ENCODE measurements at regions not wholly inside any gene's neighbourhood (a gene's known extent, or its start where the extent isn't known, plus 50 kb on each side); places are given as distances from the start of the nearest gene placed in this dataset.

GRCh38 chr21:15274701-15275485 lies 210.1 kb upstream of the NRIP1 start:
- no peak for DNase-seq (ENCODE audit: low spot score in 2 of 2)
- Histone ChIP-seq H3K36me3 (no peaks in the 10 kb centered on the region), H3K9me3 (no peaks in the 10 kb centered on the region), H3K27ac (no peak overlapping the region), H3K27me3 (no peaks in the 10 kb centered on the region), H3K4me3 (no peak overlapping the region), H3K4me1 (no peaks in the 10 kb centered on the region)
- TF ChIP-seq POLR2A (IDR thresholded peaks at IDR 0.05) (no peak), POLR2AphosphoS5 (IDR thresholded peaks at IDR 0.05) (no peak)
- TF ChIP-seq, protein P1, sequence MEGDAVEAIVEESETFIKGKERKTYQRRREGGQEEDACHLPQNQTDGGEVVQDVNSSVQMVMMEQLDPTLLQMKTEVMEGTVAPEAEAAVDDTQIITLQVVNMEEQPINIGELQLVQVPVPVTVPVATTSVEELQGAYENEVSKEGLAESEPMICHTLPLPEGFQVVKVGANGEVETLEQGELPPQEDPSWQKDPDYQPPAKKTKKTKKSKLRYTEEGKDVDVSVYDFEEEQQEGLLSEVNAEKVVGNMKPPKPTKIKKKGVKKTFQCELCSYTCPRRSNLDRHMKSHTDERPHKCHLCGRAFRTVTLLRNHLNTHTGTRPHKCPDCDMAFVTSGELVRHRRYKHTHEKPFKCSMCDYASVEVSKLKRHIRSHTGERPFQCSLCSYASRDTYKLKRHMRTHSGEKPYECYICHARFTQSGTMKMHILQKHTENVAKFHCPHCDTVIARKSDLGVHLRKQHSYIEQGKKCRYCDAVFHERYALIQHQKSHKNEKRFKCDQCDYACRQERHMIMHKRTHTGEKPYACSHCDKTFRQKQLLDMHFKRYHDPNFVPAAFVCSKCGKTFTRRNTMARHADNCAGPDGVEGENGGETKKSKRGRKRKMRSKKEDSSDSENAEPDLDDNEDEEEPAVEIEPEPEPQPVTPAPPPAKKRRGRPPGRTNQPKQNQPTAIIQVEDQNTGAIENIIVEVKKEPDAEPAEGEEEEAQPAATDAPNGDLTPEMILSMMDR (IDR thresholded peaks at IDR 0.05), result no peak
- intact Hi-C loops (cut with DNase I; ENCODE audit: low total_unique reads), result no loop called here

- Histone ChIP-seq H3K27me3 (no peaks in the 10 kb centered on the region), H3K9me3 (peaks cover 0 to under 1% of the 10 kb centered on the region in 2 donors), H3K27ac (no peak overlapping the region), H3K36me3 (no peaks in the 10 kb centered on the region), H3K4me1 (no peaks in the 10 kb centered on the region), H3K4me3 (no peak overlapping the region)
- intact Hi-C loops (cut with DNase I; ENCODE audit: low total_unique reads), result no loop called here
- DNase-seq (ENCODE audit: low spot score in 2 of 2), result no peak
- TF ChIP-seq, protein P1 (IDR thresholded peaks at IDR 0.05), result no peak
- TF ChIP-seq POLR2AphosphoS5 (IDR thresholded peaks at IDR 0.05), result no peak
- TF ChIP-seq POLR2A (IDR thresholded peaks at IDR 0.05), result no peak
These were observed 210.9 kb upstream of the NRIP1 start for GRCh38 chr21:15275615-15276235.

DNA sequence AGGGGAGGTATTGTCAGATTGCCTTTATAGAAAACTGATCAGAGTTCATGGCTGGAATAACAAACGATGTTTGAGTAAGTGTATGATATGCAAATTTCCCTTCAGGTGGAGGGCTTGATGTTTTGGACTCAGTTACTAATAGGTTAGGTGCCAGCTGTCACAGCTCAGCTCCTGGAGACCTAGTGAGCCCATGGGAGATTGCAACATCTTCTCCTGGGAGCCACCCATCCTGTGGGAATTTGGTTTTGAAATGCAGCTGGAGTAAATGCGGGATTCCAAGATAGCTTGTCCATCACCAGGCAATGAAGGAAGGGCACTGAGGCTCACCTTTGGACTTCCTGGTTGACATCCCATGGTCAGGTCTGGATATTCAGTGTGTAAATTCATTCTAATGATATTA lies 211.4 kb upstream of the NRIP1 start:
- H3K27me3 ChIP-seq, result no peaks in the 10 kb centered on the region
- peaks cover 0 to 5% of the 10 kb centered on the region in 2 donors for H3K9me3 ChIP-seq
- H3K4me3 ChIP-seq, result no peak overlapping the region
- DNase-seq (ENCODE audit: low spot score in 2 of 2), result no peak
- intact Hi-C loops (cut with DNase I; ENCODE audit: low total_unique reads), result no loop called here
- H3K27ac ChIP-seq, result no peak overlapping the region
- no peaks in the 10 kb centered on the region for H3K4me1 ChIP-seq
- no peak for TF ChIP-seq POLR2AphosphoS5 (IDR thresholded peaks at IDR 0.05)
- TF ChIP-seq, protein P1 (IDR thresholded peaks at IDR 0.05), result no peak
- TF ChIP-seq POLR2A (IDR thresholded peaks at IDR 0.05), result no peak
- no peaks in the 10 kb centered on the region for H3K36me3 ChIP-seq

GRCh38 chr21:15277466-15277865 lies 212.7 kb upstream of the NRIP1 start:
- intact Hi-C loops (cut with DNase I; ENCODE audit: low total_unique reads), result no loop called here
- Histone ChIP-seq H3K27ac (no peak overlapping the region), H3K36me3 (no peaks in the 10 kb centered on the region), H3K4me3 (no peak overlapping the region), H3K4me1 (no peaks in the 10 kb centered on the region), H3K27me3 (no peaks in the 10 kb centered on the region), H3K9me3 (peaks cover 0 to 11% of the 10 kb centered on the region in 2 donors)
- TF ChIP-seq POLR2A (IDR thresholded peaks at IDR 0.05) (no peak), POLR2AphosphoS5 (IDR thresholded peaks at IDR 0.05) (no peak)
- TF ChIP-seq, protein P1 (IDR thresholded peaks at IDR 0.05), result no peak
- no peak for DNase-seq (ENCODE audit: low spot score in 2 of 2)

DNA sequence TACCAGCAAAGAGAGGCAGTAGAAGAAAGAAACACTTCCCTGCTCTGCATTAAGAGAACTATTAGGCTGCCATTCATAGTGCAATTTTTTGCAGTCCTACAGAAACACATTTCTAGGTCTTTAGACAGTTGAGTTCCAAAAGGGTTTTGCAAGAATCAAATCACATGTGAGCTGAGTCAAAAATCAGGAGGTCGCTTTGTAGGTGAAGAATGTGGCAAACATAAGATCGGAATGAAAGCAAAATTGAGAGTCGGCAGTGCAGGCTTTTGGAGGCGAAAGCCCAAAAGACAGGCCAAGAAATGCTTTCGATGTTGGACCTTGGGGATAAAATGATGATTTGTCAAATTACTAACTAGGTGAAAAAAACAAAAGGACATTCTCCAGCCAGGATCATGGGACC lies 213.5 kb upstream of the NRIP1 start:
- H3K4me1 ChIP-seq, result no peaks in the 10 kb centered on the region
- TF ChIP-seq, protein P1 (IDR thresholded peaks at IDR 0.05), result no peak
- no peak for TF ChIP-seq POLR2AphosphoS5 (IDR thresholded peaks at IDR 0.05)
- no peak for TF ChIP-seq POLR2A (IDR thresholded peaks at IDR 0.05)
- H3K36me3 ChIP-seq, result no peaks in the 10 kb centered on the region
- no peak for DNase-seq (ENCODE audit: low spot score in 2 of 2)
- peaks cover 0 to 11% of the 10 kb centered on the region in 2 donors for H3K9me3 ChIP-seq
- no peak overlapping the region for H3K4me3 ChIP-seq
- no peak overlapping the region for H3K27ac ChIP-seq
- intact Hi-C loops (cut with DNase I; ENCODE audit: low total_unique reads), result no loop called here
- no peaks in the 10 kb centered on the region for H3K27me3 ChIP-seq

Data from breast epithelium (tissue), 4 donors.